ENCODE measurements at regions not wholly inside any gene's neighbourhood (a gene's known extent, or its start where the extent isn't known, plus 50 kb on each side); places are given as distances from the start of the nearest gene placed in this dataset.
A peak's percentile ranks its signal among the peaks of the same experiment; 100 is the strongest.

DNA sequence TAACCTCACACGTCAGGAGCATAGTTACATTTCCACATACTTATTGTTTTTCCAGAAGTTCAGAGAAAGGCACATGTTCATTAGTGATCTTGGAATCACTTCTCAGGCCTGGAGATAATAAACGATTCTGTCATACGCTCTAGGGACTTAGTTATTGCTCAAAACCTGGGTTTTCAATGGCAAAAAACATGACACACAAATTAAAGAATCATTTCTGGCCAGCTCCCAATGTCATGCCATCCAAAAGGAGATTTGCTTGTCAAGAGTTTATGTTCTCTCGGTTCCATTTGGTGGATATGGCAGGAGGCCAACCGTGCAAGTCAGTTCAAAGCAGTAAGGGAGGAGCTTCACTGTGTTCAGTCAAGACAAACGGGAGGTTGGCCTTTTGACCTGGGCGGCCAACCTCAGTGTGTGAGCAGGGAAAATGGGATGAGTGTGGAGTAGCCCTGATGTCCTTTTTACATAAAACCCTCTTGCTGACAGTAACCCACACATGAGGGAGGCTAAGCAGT lies 123.4 kb downstream of the NXNL2 start:
- no peak overlapping the region for H3K4me3 Mint-ChIP-seq
- ATAC-seq, result no peak
- no peak overlapping the region for H3K27ac Mint-ChIP-seq
- DNase-seq, result no peak
- intact Hi-C loops (cut with micrococcal nuclease), result no loop called here
- POLR2A ChIA-PET, result no interaction called here
- TF ChIP-seq, protein P1, sequence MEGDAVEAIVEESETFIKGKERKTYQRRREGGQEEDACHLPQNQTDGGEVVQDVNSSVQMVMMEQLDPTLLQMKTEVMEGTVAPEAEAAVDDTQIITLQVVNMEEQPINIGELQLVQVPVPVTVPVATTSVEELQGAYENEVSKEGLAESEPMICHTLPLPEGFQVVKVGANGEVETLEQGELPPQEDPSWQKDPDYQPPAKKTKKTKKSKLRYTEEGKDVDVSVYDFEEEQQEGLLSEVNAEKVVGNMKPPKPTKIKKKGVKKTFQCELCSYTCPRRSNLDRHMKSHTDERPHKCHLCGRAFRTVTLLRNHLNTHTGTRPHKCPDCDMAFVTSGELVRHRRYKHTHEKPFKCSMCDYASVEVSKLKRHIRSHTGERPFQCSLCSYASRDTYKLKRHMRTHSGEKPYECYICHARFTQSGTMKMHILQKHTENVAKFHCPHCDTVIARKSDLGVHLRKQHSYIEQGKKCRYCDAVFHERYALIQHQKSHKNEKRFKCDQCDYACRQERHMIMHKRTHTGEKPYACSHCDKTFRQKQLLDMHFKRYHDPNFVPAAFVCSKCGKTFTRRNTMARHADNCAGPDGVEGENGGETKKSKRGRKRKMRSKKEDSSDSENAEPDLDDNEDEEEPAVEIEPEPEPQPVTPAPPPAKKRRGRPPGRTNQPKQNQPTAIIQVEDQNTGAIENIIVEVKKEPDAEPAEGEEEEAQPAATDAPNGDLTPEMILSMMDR (IDR thresholded peaks at IDR 0.05), result no peak
- H3K27me3 Mint-ChIP-seq, result peaks cover 3% of the 10 kb centered on the region
- H3K4me1 Mint-ChIP-seq (ENCODE audit: low read depth), result no peaks in the 10 kb centered on the region
- CTCF ChIA-PET, result no interaction called here
- no peaks in the 10 kb centered on the region for H3K9me3 Mint-ChIP-seq
- H3K36me3 Mint-ChIP-seq (ENCODE audit: low read depth), result no peaks in the 10 kb centered on the region

DNA sequence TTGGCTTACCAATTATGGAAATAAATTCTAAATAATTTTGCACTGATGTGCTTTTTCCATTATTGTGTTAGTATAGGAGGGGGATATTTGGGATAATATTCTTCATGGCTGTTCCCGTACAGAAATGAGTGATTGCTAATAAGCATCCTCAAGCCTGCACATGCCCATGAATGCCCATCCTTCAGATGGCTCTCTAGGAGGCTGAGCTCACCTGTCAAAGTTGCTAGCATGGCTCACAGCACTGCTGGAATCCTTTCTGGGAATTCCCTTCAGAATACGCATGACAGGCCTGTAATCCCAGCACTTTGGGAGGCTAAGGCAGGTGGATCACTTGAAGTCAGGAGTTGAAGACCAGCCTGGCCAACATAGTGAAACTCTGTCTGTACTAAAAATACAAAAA lies 124.1 kb downstream of the NXNL2 start:
- Mint-ChIP-seq H3K9me3 (no peaks in the 10 kb centered on the region), H3K27me3 (peaks cover 3% of the 10 kb centered on the region), H3K4me3 (no peak overlapping the region), H3K4me1 (ENCODE audit: low read depth) (no peaks in the 10 kb centered on the region), H3K36me3 (ENCODE audit: low read depth) (no peaks in the 10 kb centered on the region), H3K27ac (no peak overlapping the region)
- intact Hi-C loops (cut with micrococcal nuclease), result no loop called here
- ChIA-PET CTCF (no interaction called here), POLR2A (no interaction called here)
- DNase-seq, result no peak
- TF ChIP-seq, protein P1 (IDR thresholded peaks at IDR 0.05), result no peak
- ATAC-seq, result no peak

DNA sequence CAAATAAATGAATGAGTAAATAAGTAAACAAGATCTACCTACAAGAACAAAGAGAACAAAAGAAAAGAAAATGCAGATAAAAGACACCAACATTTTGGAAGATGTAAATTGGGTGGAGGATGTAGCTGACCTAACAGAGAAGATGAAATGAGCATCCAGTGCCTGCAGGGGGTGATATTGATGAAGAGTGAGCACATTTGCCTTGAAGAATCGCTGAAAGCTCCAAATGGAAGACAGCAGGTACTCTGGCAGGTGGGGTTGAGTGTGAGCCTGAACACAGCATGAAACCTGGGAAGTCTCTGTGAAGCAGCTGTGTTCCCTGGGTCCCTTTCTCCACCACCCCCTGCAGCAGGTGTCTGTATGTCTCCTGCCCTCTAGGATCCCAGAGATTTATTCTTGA lies 125.6 kb downstream of the NXNL2 start:
- Mint-ChIP-seq H3K4me3 (no peak overlapping the region), H3K27me3 (peaks cover 3% of the 10 kb centered on the region), H3K9me3 (no peaks in the 10 kb centered on the region), H3K4me1 (ENCODE audit: low read depth) (no peaks in the 10 kb centered on the region), H3K27ac (no peak overlapping the region), H3K36me3 (ENCODE audit: low read depth) (no peaks in the 10 kb centered on the region)
- DNase-seq (peak; percentile 33), ATAC-seq (no peak)
- CTCF ChIA-PET, result interaction anchor here (1.0 to 1.1 kb wide), 2 partner anchors 13 to 341 kb away, joined by 3 to 4 read pairs; no protein-coding TSS in a partner anchor
- TF ChIP-seq, protein P1 (IDR thresholded peaks at IDR 0.05), result peak; percentile 38
- POLR2A ChIA-PET, result no interaction called here
- intact Hi-C loops (cut with micrococcal nuclease), result no loop called here

DNA sequence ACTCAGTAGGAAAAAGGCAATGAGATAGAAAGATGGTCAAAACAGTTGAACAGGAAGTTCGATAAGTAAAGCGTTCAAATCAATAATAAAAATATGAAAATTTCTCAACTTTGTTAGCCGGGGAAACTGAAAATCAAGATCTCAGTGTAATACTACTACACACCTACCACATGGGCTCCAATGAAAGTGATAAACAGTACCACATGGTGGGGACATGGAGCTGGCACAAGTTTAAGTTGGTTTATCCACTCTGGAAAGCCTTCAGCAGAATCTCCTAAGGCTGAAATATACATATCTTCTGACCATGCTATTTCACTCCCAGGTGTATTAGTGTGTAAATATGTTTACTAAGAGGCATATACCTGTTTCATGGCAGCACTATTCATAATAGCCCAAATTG lies 126.8 kb downstream of the NXNL2 start:
- DNase-seq (no peak), ATAC-seq (no peak)
- Mint-ChIP-seq H3K27me3 (peaks cover 3% of the 10 kb centered on the region), H3K9me3 (no peaks in the 10 kb centered on the region), H3K4me1 (ENCODE audit: low read depth) (no peaks in the 10 kb centered on the region), H3K36me3 (ENCODE audit: low read depth) (no peaks in the 10 kb centered on the region), H3K4me3 (no peak overlapping the region), H3K27ac (no peak overlapping the region)
- ChIA-PET POLR2A (no interaction called here), CTCF (no interaction called here)
- intact Hi-C loops (cut with micrococcal nuclease), result no loop called here
- TF ChIP-seq, protein P1 (IDR thresholded peaks at IDR 0.05), result no peak

DNA sequence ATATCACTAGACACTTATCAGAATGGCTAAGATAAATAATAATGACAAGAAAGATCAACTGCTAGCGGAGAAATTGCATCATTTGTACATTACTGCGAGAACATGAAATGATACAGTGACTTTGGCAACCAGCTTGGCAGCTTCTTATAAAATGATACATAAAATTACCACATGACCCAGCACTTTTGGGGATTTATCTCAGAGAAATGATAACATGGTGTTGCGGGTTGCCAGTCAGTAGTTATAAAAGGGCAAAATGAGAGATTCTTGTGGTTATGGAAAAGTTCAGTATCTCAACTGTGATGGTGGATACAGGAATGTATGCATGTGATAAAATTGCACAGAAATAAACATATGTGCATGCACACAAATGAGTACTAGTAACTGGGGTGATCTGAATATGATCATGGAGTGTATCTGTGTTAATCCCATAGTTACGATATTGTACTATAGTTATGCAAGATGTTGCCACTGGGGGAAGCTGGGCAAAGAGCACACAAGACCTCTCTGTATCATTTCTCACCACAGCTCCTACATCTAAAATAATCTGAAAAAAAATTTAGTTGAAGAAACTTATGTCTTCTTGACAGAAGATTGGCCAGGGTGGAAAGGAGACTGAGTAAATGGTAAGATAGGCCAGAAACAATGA lies 128.9 kb downstream of the NXNL2 start:
- H3K9me3 Mint-ChIP-seq, result no peaks in the 10 kb centered on the region
- intact Hi-C loops (cut with micrococcal nuclease), result no loop called here
- H3K4me3 Mint-ChIP-seq, result no peak overlapping the region
- ChIA-PET POLR2A (interaction anchor here (0.5 kb wide), 1 partner anchor 40 kb away, joined by 3 read pairs; no protein-coding TSS in a partner anchor), CTCF (no interaction called here)
- no peaks in the 10 kb centered on the region for H3K4me1 Mint-ChIP-seq (ENCODE audit: low read depth)
- ATAC-seq (no peak), DNase-seq (no peak)
- no peak overlapping the region for H3K27ac Mint-ChIP-seq
- H3K27me3 Mint-ChIP-seq, result peaks cover 3% of the 10 kb centered on the region
- TF ChIP-seq, protein P1 (IDR thresholded peaks at IDR 0.05), result no peak
- no peaks in the 10 kb centered on the region for H3K36me3 Mint-ChIP-seq (ENCODE audit: low read depth)

Measured in activated CD8-positive, alpha-beta T cell treated with anti-CD3 and anti-CD28 coated beads for 36 hours (primary cell).